H1 (cell line): ENCODE measurements at regions not wholly inside any gene's neighbourhood (a gene's known extent, or its start where the extent isn't known, plus 50 kb on each side); places are given as distances from the start of the nearest gene placed in this dataset.

Experiments
- CTCF ChIA-PET: fragments of 300-600 bp; sonication (Branson Sonifier 250); formaldehyde crosslinking; loops from one replicate; lab custom pipeline; 2021; ENCODE audit not compliant: partially characterized antibody; lab: Charles Lee
- POLR2A ChIA-PET: fragments of 300-600 bp; sonication (Branson Sonifier 250); formaldehyde crosslinking; loops from one replicate; lab custom pipeline; 2021; ENCODE audit warnings: inconsistent platforms; ENCODE audit not compliant: partially characterized antibody; lab: Charles Lee
- DNase-seq, 2 experiments: peaks; one replicate each; pipeline versions ENCODE4 v3.0.0 to v3.0.0-alpha.2; 2010 to 2022; ENCODE audit warnings: low spot score in 2 of 2, low read depth in 1 of 2, mixed read lengths in 1 of 2
- FAIRE-seq: peaks from 2 replicates; lab custom pipeline; 2011; peaks lifted over from hg19 to GRCh38; lab: Jason Lieb, UNC
- H2AFZ ChIP-seq: 2 replicates; pipeline ENCODE4 v1.8.1; 2012; ENCODE audit warnings: low read length, inconsistent platforms
- H2AK5ac ChIP-seq: 2 replicates; pipeline ENCODE4 v1.6.1; 2013; ENCODE audit warnings: low read depth, low read length
- H2BK120ac ChIP-seq: replicated peaks from 2 replicates; pipeline ENCODE3; 2013; ENCODE audit warnings: low read depth, low read length, inconsistent platforms
- H2BK12ac ChIP-seq: 2 replicates; pipeline ENCODE4 v1.6.1; 2013; ENCODE audit warnings: low read depth, low read length
- H2BK15ac ChIP-seq: 2 replicates; pipeline ENCODE4 v1.6.1; 2013; ENCODE audit warnings: low read length
- H2BK20ac ChIP-seq: 2 replicates; pipeline ENCODE4 v1.6.1; 2013; ENCODE audit warnings: low read length
- H2BK5ac ChIP-seq: 2 replicates; pipeline ENCODE4 v1.6.1; 2013; ENCODE audit warnings: low read depth, low read length
- H3K14ac ChIP-seq: 2 replicates; pipeline ENCODE4 v1.6.1; 2013; ENCODE audit warnings: inconsistent platforms; ENCODE audit not compliant: insufficient read length
- H3K18ac ChIP-seq: 2 replicates; pipeline ENCODE4 v1.6.1; 2013; ENCODE audit warnings: low read length; ENCODE audit errors: extremely low read depth
- H3K23ac ChIP-seq: 2 replicates; pipeline ENCODE4 v1.6.1; 2013; ENCODE audit warnings: inconsistent platforms; ENCODE audit not compliant: insufficient read length
- H3K23me2 ChIP-seq: 2 replicates; pipeline ENCODE4 v1.6.1; 2013; ENCODE audit warnings: low read depth, low read length
- H3K27ac ChIP-seq: 2 replicates; pipeline ENCODE4 v1.6.1; 2011; ENCODE audit warnings: low read depth, low read length, inconsistent platforms
- H3K27me3 ChIP-seq, 4 experiments: replicated peaks in 1 of 4; 1 replicate in 1 of 4; 2 replicates in 3 of 4; pipeline versions ENCODE4 v1.6.1 to v1.8.1; 2011 to 2013; ENCODE audit warnings: low read length in 3 of 4, mild to moderate bottlenecking in 3 of 4, inconsistent platforms in 2 of 4, mixed read lengths in 2 of 4, moderate library complexity in 1 of 4; ENCODE audit not compliant: control insufficient read depth in 3 of 4, insufficient read depth in 3 of 4; ENCODE audit errors: extremely low read depth in 1 of 4
- H3K36me3 ChIP-seq, 4 experiments: 2 replicates each; pipeline versions ENCODE4 v1.6.1 to v1.8.1; 2011 to 2013; ENCODE audit warnings: mild to moderate bottlenecking in 4 of 4, low read length in 3 of 4, moderate library complexity in 2 of 4, control low read depth in 1 of 4, inconsistent platforms in 1 of 4; ENCODE audit not compliant: insufficient read depth in 4 of 4, control insufficient read depth in 2 of 4
- H3K4ac ChIP-seq: replicated peaks from 2 replicates; pipeline ENCODE3; 2013; ENCODE audit warnings: low read length, low read depth, mixed read lengths, inconsistent platforms; ENCODE audit not compliant: insufficient read length
- H3K4me1 ChIP-seq, 4 experiments: replicated peaks in 1 of 4; 1 replicate in 1 of 4; 2 replicates in 3 of 4; pipeline versions ENCODE4 v1.6.1 to v1.8.1; 2011 to 2013; ENCODE audit warnings: low read length in 3 of 4, inconsistent platforms in 2 of 4, mixed read lengths in 1 of 4; ENCODE audit not compliant: insufficient read depth in 4 of 4, control insufficient read depth in 3 of 4
- H3K4me2 ChIP-seq, 2 experiments: 2 replicates each; pipeline versions ENCODE4 v1.6.1 to v1.8.1; 2011 to 2013; ENCODE audit warnings: low read depth in 2 of 2, low read length in 2 of 2, control low read depth in 1 of 2, inconsistent platforms in 1 of 2, mild to moderate bottlenecking in 1 of 2; ENCODE audit not compliant: insufficient read depth in 1 of 2
- H3K4me3 ChIP-seq, 4 experiments: fragments of 200-600, 300-600 bp in 1 of 4; sonication (generic), shearing (Covaris generic), sonication (Bioruptor Twin) in 1 of 4; 2 replicates each; pipeline versions ENCODE4 v1.5.1 to v1.8.1; 2011 to 2016; ENCODE audit warnings: low read length in 4 of 4, low read depth in 3 of 4, control low read depth in 2 of 4, inconsistent platforms in 2 of 4, mild to moderate bottlenecking in 2 of 4, mixed read lengths in 1 of 4, moderate library complexity in 1 of 4; ENCODE audit not compliant: insufficient read depth in 2 of 4; ENCODE audit errors: extremely low read depth in 1 of 4
- H3K56ac ChIP-seq: replicated peaks from 2 replicates; pipeline ENCODE3; 2013; ENCODE audit warnings: low read depth, mild to moderate bottlenecking, mixed read lengths, low read length, inconsistent platforms; ENCODE audit not compliant: insufficient read length
- H3K79me1 ChIP-seq: 2 replicates; pipeline ENCODE4 v1.6.1; 2013; ENCODE audit warnings: low read depth, low read length, control low read depth
- H3K79me2 ChIP-seq, 2 experiments: 2 replicates each; pipeline versions ENCODE4 v1.6.1 to v1.8.1; 2012 to 2013; ENCODE audit warnings: low read length in 2 of 2, mild to moderate bottlenecking in 2 of 2, inconsistent platforms in 1 of 2; ENCODE audit not compliant: insufficient read depth in 2 of 2, control insufficient read depth in 1 of 2
- H3K9ac ChIP-seq, 4 experiments: replicated peaks in 1 of 4; 1 replicate in 1 of 4; 2 replicates in 3 of 4; pipeline versions ENCODE4 v1.6.1 to v1.8.1; 2011 to 2013; ENCODE audit warnings: low read depth in 3 of 4, low read length in 3 of 4, control low read depth in 2 of 4, mild to moderate bottlenecking in 2 of 4, moderate library complexity in 2 of 4, inconsistent platforms in 1 of 4; ENCODE audit errors: extremely low read depth in 1 of 4
- H3K9me3 ChIP-seq, 2 experiments: 2 replicates each; pipeline versions ENCODE4 v1.6.1 to v1.8.1; 2012 to 2013; ENCODE audit warnings: mild to moderate bottlenecking in 2 of 2, moderate library complexity in 2 of 2, control low read depth in 1 of 2, inconsistent platforms in 1 of 2, low read depth in 1 of 2, low read length in 1 of 2, mixed read lengths in 1 of 2; ENCODE audit not compliant: insufficient read depth in 2 of 2
- H4K20me1 ChIP-seq, 2 experiments: replicated peaks in 1 of 2; 2 replicates each; pipeline versions ENCODE3 to v1.8.1; 2011 to 2013; ENCODE audit warnings: inconsistent platforms in 2 of 2, low read length in 2 of 2, mild to moderate bottlenecking in 1 of 2; ENCODE audit not compliant: insufficient read depth in 2 of 2, control insufficient read depth in 1 of 2
- H4K5ac ChIP-seq: 2 replicates; pipeline ENCODE4 v1.6.1; 2013; ENCODE audit warnings: low read length, low read depth, mixed read lengths, inconsistent platforms; ENCODE audit not compliant: insufficient read length
- H4K8ac ChIP-seq: 2 replicates; pipeline ENCODE4 v1.8.0; 2013; ENCODE audit warnings: mild to moderate bottlenecking, moderate library complexity, low read length, inconsistent platforms; ENCODE audit not compliant: insufficient read depth; ENCODE audit errors: extremely low read depth
- H4K91ac ChIP-seq: replicated peaks from 2 replicates; pipeline ENCODE3; 2013; ENCODE audit warnings: low read length, mixed read lengths, inconsistent platforms; ENCODE audit not compliant: insufficient read length
- CEBPB ChIP-seq: IDR thresholded peaks from 2 replicates; pipeline ENCODE4 v1.6.1; 2012; ENCODE audit warnings: low read depth, low read length
- EGR1 ChIP-seq: IDR thresholded peaks from 2 replicates; pipeline ENCODE4 v1.6.1; 2011; ENCODE audit warnings: low read depth, low read length, borderline replicate concordance
- WGBS, 2 experiments: shearing (Covaris generic) in 1 of 2; methylation state at CpG; one replicate each; pipeline versions ENCODE4 v1.1.6 to v1.1.7; 2013 to 2015; ENCODE audit warnings: low lambda C conversion rate in 2 of 2, mixed read lengths in 2 of 2, inconsistent platforms in 1 of 2, low coverage in 1 of 2, missing lambda C conversion rate in 1 of 2; ENCODE audit not compliant: insufficient replicate concordance in 2 of 2, insufficient coverage in 1 of 2, insufficient read length in 1 of 2; ENCODE audit errors: extremely low coverage in 1 of 2, missing lambda C conversion rate in 1 of 2; 5-methylcytosine and 5-hydroxymethylcytosine counted together

GRCh38 chr1:194990483-194990882 is 1617.8 kb downstream of the KCNT2 start:
- ChIA-PET POLR2A (no interaction called here), CTCF (no interaction called here)
- no peaks in the 10 kb centered on the region for H3K36me3 ChIP-seq
- H4K20me1 ChIP-seq = no peaks in the 10 kb centered on the region
- WGBS, 2 experiments = 90% methylated on average over 2 of the region's 2 CpGs; no CpG with 5 or more reads in 1 of the 2 experiments
- H3K9ac ChIP-seq = no peak overlapping the region
- H3K27me3 ChIP-seq = no peaks in the 10 kb centered on the region
- H2BK12ac ChIP-seq = no peak overlapping the region
- DNase-seq (no peak), FAIRE-seq (no peak)
- no peaks in the 10 kb centered on the region for H3K79me1 ChIP-seq
- H3K27ac ChIP-seq = no peak overlapping the region
- H4K91ac ChIP-seq = no peak overlapping the region
- no peak overlapping the region for H2BK5ac ChIP-seq
- H2BK120ac ChIP-seq = no peak overlapping the region
- TF ChIP-seq EGR1 = no peak
- TF ChIP-seq CEBPB = peak; percentile 61; the same call in 1 of the 2 replicates
- H2BK15ac ChIP-seq = no peak overlapping the region
- no peaks in the 10 kb centered on the region for H3K79me2 ChIP-seq
- H2BK20ac ChIP-seq = no peak overlapping the region
- no peak overlapping the region for H3K14ac ChIP-seq
- no peak overlapping the region for H2AK5ac ChIP-seq
- H3K23ac ChIP-seq = no peak overlapping the region
- H3K4me1 ChIP-seq = no peaks in the 10 kb centered on the region
- H3K9me3 ChIP-seq = no peaks in the 10 kb centered on the region
- H3K18ac ChIP-seq = no peak overlapping the region
- H4K5ac ChIP-seq = no peak overlapping the region
- H4K8ac ChIP-seq = no peak overlapping the region
- no peak overlapping the region for H3K4ac ChIP-seq
- no peak overlapping the region for H3K4me2 ChIP-seq
- H3K23me2 ChIP-seq = no peaks in the 10 kb centered on the region
- H3K56ac ChIP-seq = no peak overlapping the region
- no peak overlapping the region for H2AFZ ChIP-seq
- H3K4me3 ChIP-seq = no peak overlapping the region
